ENCODE measurements at regions not wholly inside any gene's neighbourhood (a gene's known extent, or its start where the extent isn't known, plus 50 kb on each side); places are given as distances from the start of the nearest gene placed in this dataset.
"Not testable (repeated sequence)": the region's sequence is repeated elsewhere in the genome, so short reads cannot be mapped to it uniquely, and the experiment has no call there.

DNA sequence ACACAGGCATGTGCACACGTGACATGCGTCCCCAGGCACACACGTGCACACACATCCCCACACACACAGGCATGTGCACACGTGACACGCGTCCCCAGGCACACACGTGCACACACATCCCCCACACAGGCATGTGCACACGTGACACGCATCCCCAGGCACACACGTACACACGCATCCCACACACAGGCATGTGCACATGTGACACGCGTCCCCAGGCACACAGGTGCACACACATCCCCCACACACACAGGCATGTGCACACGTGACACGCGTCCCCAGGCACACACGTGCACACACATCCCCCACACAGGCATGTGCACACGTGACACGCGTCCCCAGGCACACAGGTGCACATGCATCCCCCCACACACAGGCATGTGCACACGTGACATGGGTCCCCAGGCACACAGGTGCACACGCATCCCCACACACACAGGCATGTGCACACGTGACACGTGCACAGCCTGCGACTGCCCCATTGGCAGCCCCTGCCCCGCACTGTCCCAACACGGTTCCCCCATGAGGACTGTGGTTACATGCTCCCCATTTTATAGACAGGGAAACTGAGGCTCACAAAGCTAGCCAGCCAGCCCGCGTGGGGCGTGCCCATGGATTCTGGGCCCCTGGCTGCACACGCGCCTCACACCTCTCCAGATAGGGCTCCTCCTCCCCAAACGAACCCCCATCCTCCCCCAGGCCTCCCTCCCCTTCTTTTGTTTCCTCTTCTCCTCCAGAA lies 193.2 kb upstream of the PPP1R26 start:
- not testable (repeated sequence) for TF ChIP-seq POLR2A (IDR thresholded peaks at IDR 0.05)
- TF ChIP-seq, protein P1, sequence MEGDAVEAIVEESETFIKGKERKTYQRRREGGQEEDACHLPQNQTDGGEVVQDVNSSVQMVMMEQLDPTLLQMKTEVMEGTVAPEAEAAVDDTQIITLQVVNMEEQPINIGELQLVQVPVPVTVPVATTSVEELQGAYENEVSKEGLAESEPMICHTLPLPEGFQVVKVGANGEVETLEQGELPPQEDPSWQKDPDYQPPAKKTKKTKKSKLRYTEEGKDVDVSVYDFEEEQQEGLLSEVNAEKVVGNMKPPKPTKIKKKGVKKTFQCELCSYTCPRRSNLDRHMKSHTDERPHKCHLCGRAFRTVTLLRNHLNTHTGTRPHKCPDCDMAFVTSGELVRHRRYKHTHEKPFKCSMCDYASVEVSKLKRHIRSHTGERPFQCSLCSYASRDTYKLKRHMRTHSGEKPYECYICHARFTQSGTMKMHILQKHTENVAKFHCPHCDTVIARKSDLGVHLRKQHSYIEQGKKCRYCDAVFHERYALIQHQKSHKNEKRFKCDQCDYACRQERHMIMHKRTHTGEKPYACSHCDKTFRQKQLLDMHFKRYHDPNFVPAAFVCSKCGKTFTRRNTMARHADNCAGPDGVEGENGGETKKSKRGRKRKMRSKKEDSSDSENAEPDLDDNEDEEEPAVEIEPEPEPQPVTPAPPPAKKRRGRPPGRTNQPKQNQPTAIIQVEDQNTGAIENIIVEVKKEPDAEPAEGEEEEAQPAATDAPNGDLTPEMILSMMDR (IDR thresholded peaks at IDR 0.05): not testable (repeated sequence)
